ENCODE measurements at regions not wholly inside any gene's neighbourhood (a gene's known extent, or its start where the extent isn't known, plus 50 kb on each side); places are given as distances from the start of the nearest gene placed in this dataset.
"Not testable (repeated sequence)": the region's sequence is repeated elsewhere in the genome, so short reads cannot be mapped to it uniquely, and the experiment has no call there.

DNA sequence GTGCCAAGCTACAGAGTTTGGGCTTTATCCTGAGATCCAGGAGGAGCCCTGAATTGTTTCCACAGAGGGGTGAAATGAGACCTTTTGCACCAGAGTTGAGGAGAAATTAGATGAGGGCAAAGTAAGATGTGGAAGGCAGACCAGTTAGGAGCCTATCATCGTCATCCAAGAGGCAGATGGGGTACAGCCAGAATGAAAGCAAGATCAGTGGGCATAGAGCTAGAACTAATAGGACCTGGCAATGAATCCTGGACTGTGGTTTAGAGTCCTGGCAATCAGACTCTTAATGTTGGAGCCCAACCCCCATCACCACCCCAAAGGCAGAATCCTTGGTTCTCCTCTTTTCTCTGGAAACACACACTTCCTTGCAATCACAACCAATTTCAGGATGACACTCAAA, 166.6 kb upstream of the HMGA2 start:
- peak; percentile 61 for DNase-seq

GRCh38 chr12:65658360-65658759, 165.9 kb upstream of the HMGA2 start:
- no peak for DNase-seq

- DNase-seq: no peak
These were observed 164.6 kb upstream of the HMGA2 start for GRCh38 chr12:65659681-65660080.

DNA sequence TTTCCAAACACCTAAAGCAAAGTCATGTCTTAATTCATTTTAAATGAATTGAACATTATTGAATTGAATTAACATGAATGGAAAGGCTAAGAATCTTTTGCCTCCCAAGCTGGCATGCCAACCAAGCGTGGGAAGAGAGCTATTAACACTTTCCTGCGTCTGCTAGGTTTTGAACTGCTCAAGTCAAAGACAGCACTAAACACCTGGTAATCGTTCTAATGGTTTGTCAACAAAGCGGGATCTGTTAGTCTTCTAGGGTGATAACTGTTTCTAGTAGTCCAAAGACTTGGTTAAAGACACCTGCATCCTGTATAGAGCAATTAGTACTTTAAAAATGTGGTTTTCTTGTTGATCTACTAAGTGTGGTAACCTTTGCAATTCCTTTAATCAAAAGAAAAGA, 164.2 kb upstream of the HMGA2 start:
- DNase-seq: no peak

DNA sequence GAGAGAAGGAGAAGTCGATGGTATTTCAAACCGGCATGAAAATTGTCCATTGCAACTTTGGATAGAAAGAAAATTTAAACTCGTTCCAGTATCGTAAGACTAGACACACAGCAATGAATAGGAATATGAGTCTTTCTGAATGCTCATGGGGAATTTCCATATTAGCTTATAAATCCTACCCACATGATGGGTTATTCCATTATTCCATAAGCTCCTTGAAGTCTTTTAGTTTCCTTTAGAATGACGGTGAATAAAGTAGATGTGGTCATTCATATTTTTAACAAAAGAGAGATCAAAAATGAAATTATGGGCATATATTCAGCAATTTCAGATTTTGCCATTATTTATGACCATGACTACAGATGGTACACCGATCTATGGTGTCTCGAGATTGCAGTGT, 163.4 kb upstream of the HMGA2 start:
- no peak for DNase-seq

- no peak for DNase-seq
These were observed 161.7 kb upstream of the HMGA2 start for GRCh38 chr12:65662590-65662989.

GRCh38 chr12:65663097-65663496, 161.2 kb upstream of the HMGA2 start:
- no peak for DNase-seq

DNA sequence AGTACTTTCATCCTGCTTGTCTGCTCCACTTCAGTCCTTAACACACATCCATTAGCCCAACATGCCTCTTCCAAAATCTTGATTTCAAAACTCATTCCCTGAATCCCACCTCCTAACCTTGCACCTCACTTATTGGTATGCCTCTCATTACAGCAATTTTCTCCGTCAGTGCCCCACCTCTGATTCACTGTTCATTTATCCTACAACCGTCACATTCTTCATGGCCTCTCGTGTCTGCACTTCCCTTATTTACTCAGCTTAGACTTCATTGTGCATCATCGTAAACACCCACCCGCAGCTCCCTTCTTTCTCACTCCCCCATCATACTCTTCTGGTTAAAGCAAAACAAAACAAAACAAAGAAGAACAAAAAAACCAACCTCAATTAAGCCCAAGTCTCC, 160.6 kb upstream of the HMGA2 start:
- DNase-seq: peak; percentile 6

- no peak for DNase-seq
These were observed 159.5 kb upstream of the HMGA2 start for GRCh38 chr12:65664715-65665250.

DNA sequence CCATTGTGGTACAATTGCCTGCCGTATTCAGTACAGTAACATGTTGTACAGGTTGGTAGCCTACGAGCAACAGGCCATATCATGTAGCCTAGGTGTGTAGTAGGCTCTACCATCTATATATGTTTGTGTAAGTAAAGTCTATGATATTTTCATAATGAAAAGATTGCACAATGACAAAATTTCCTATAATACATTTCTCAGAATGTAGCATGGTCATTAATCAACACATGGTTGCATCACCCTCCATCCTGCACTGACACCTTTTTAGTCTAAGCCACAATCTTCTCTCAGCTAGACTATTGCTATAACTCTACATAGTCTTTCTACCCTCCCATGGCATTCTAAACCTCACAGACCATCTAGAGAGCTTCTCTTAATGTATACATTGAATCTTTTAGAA, 158.5 kb upstream of the HMGA2 start:
- no peak for DNase-seq

- DNase-seq: no peak
These were observed 157.4 kb upstream of the HMGA2 start for GRCh38 chr12:65666876-65667275.

- DNase-seq: no peak
These were observed 156.4 kb upstream of the HMGA2 start for GRCh38 chr12:65667932-65668331.

GRCh38 chr12:65668981-65669695, 155.1 kb upstream of the HMGA2 start:
- peak; percentile 73 for DNase-seq

GRCh38 chr12:65670775-65671174, 153.5 kb upstream of the HMGA2 start:
- DNase-seq: no peak

DNA sequence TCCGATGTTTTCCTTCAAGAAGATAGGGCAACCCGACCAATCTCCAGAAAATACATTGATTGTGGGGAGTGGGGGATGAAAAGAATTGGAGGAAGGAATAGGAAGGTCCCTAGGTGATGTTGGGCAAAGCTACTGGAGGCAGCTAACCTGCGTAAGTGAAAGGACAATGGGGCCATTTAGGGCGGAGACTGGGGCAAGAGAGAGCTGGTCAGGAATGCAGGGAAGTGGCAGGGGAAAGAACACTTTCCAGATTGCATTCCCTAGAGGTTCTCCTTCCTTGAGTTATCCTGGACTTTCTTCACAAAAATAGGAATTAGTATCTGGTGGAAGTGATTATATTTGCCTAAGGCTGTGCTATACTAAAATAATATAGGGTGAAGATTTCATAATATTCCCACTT, 151.8 kb upstream of the HMGA2 start:
- no peak for DNase-seq

DNA sequence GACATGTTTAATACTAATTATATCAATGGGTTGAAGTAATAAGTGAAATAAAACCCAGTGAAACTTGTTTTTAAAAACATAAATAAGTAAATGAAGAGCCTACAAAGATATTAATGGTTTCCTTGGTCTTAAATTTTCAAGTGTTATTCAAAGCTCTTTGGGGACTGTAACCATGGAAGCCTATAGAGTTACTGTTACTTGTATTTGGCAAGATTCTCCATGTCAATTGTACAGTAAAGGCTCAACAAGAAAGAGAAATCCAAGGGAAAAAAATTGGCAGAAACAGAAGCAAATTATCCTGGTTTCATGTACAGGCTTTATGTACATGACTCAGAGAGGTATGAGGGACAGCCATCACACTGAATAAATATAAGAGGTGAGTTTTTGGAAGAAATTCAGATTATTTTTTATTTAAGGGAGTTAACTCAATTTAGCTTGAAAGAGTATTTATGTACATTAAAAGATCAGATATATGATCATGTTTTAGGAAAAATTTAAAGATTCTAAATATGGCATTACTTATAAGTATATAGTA, 151.1 kb upstream of the HMGA2 start:
- DNase-seq: no peak

DNA sequence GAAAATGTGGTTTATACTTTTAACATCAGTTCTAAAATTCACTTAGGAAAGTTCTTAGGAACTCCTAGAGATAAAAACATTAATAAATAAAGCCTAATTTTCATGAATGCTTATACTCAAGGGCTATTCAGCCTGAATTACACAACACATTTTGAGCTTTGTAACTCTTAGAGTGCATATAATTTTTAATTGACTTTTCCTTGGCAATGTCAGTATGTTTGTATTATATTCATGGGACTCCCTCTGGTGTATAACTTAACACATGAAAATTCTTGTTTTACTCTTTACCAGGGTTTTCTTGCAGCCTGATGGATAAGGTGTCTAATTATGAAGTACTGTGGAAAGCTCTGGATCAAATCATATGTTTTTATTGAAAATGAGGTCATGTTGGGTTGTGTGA, 150.6 kb upstream of the HMGA2 start:
- peak; percentile 72 for DNase-seq

GRCh38 chr12:65675141-65675621, 149.1 kb upstream of the HMGA2 start:
- DNase-seq: peak; percentile 86

DNA sequence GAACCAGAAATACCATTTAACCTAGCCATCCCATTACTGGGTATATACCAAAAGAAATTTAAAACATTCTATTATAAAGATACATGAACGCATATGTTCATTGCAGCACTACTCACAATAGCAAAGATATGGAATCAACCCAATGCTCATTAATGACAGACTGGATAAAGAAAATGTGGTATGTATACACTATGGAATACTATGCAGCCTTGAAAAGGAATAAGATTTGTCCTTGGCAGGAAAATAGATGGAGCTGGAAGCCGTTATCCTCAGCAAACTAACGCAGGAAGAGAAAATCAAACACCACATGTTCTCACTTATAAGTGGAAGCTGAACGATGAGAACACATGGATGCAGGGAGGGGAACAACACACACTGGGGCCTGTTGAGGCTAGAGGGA, 146.1 kb upstream of the HMGA2 start:
- DNase-seq: not testable (repeated sequence)

DNA sequence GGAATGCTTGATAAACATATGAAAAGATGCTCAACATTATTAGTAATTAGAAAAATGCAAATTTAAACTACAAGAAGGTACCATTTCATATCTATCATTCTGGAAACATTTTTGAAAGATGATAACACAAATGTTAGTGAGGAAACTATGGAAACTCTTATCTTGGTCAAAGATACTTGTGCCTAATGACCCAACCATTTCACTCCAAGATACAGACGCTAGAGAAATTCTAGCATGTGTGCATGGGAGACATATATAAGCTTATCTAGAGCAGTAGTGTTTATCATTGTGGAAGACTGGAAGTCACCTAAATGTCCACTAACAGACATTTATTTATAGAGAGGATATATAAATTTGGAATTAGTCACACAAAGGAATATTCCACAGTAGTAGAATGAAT, 143.1 kb upstream of the HMGA2 start:
- no peak for DNase-seq

GRCh38 chr12:65682112-65682511, 142.2 kb upstream of the HMGA2 start:
- DNase-seq: no peak

DNA sequence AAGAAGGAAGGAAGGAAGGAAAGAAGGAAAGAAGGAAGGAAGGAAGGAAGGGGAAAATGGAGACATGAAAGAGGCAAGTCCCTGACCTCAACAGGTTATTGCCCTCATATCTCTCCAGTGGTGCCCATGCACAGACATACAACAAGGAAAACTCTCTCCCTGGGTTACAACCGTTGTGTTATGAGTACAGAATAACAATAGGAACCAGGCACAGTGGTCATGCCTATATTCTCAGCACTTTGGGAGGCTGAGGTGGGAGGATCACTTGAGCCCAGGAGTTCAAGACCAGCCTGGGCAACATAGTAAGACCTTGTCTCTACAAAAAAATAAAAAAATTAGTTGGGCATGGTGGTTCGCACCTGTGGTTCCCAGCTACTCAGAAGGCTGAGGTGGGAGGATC, 139.4 kb upstream of the HMGA2 start:
- no peak for DNase-seq

DNA sequence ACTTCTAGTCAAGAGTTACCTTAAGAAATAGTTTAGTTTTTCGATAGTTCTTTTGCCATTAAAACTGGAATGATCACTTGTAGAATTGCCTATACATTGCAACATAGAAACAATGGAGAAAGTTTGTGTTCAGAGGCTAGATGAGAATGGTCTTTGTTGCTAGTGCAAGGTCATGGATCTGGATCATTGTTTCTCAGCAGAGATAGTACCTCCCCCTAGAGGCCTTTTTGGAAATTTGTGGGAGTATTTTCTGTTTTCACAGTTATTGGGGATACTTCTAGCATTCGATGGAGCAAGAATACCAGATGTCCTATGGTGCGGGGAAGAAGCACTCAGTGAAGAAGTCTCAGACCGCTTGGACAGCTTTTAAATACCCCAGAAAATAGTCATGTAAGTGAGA, 138.8 kb upstream of the HMGA2 start:
- DNase-seq: peak; percentile 72

GRCh38 chr12:65689508-65689907, 134.8 kb upstream of the HMGA2 start:
- DNase-seq: no peak

GRCh38 chr12:65690477-65690876, 133.8 kb upstream of the HMGA2 start:
- DNase-seq: no peak

Data from HCEC 1CT (cell line).